Tibial artery (tissue), 4 donors: ENCODE measurements at regions not wholly inside any gene's neighbourhood (a gene's known extent, or its start where the extent isn't known, plus 50 kb on each side); places are given as distances from the start of the nearest gene placed in this dataset.

Experiments
- DNase-seq, 2 donors: peaks; one replicate each; pipeline ENCODE4 v3.0.0-alpha.2; 2019
- H3K27ac ChIP-seq, 2 donors: fragments of 200-600 bp; sonication (generic) in 1 of 2; 1 replicate in 1 of 2; 2 replicates in 1 of 2; pipeline ENCODE4 v1.5.1; 2018 to 2019; ENCODE audit warnings: mild to moderate bottlenecking in 1 of 2
- H3K27me3 ChIP-seq, 2 donors: fragments of 200-600 bp; sonication (generic) in 1 of 2; one replicate each; pipeline versions ENCODE4 v1.5.1 to v1.6.0; 2016 to 2019
- H3K36me3 ChIP-seq, 3 donors: fragments of 200-600 bp; sonication (generic) in 2 of 3; one replicate each; pipeline ENCODE4 v1.5.1; 2016 to 2019; ENCODE audit warnings: mild to moderate bottlenecking in 2 of 3
- H3K4me1 ChIP-seq, 4 donors: fragments of 200-600 bp; sonication (generic) in 2 of 4; 1 replicate in 3 of 4; 2 replicates in 1 of 4; pipeline ENCODE4 v1.5.1; 2016 to 2019
- H3K4me3 ChIP-seq, 2 donors: fragments of 200-600 bp; sonication (generic) in 1 of 2; 1 replicate in 1 of 2; 2 replicates in 1 of 2; pipeline ENCODE4 v1.5.1; 2018 to 2019; ENCODE audit warnings: mild to moderate bottlenecking in 2 of 2
- H3K9me3 ChIP-seq, 3 donors: fragments of 200-600 bp; sonication (generic) in 1 of 3; one replicate each; pipeline ENCODE4 v1.5.1; 2016 to 2019
- intact Hi-C: fragments of 100-400 bp; cut with DNase I; formaldehyde crosslinking; loops from one replicate; pipeline ENCODE4 v1.15.0; 2023; ENCODE audit warnings: low total_unique reads
- TF ChIP-seq, protein P1 (sequence below), 2 experiments: fragments of 200-600 bp in 1 of 2; fragments of 450-650 bp in 1 of 2; IDR thresholded peaks; one replicate each; pipeline ENCODE4 v1.5.1; 2017 to 2019; ENCODE audit warnings: antibody characterized with exemption in 2 of 2, mild to moderate bottlenecking in 1 of 2, moderate library complexity in 1 of 2

DNA sequence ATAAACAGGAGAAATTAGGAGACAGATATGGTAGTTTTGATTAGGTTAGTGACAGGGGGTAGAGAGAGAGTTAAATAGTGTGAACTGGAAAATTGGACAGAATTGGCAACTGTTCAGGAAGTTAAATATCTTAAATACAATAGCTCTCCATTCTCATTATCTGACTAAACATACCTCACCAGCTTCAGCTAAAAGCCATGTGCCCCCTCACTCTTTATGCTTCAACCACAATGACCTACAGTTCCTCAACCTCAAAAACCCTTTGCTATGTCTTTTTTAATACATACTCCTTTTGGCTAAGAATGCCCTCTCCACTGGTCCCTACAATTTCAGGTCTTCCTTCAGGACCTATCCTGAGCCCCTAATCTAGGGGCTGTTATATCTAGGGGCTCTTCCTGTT, 740.2 kb upstream of the ZEB2 start:
- Histone ChIP-seq H3K36me3 (no peaks in the 10 kb centered on the region), H3K4me1 (no peaks in the 10 kb centered on the region), H3K27ac (no peak overlapping the region), H3K27me3 (no peaks in the 10 kb centered on the region), H3K4me3 (no peak overlapping the region), H3K9me3 (no peaks in the 10 kb centered on the region)
- intact Hi-C loops = no loop called here
- TF ChIP-seq, protein P1, sequence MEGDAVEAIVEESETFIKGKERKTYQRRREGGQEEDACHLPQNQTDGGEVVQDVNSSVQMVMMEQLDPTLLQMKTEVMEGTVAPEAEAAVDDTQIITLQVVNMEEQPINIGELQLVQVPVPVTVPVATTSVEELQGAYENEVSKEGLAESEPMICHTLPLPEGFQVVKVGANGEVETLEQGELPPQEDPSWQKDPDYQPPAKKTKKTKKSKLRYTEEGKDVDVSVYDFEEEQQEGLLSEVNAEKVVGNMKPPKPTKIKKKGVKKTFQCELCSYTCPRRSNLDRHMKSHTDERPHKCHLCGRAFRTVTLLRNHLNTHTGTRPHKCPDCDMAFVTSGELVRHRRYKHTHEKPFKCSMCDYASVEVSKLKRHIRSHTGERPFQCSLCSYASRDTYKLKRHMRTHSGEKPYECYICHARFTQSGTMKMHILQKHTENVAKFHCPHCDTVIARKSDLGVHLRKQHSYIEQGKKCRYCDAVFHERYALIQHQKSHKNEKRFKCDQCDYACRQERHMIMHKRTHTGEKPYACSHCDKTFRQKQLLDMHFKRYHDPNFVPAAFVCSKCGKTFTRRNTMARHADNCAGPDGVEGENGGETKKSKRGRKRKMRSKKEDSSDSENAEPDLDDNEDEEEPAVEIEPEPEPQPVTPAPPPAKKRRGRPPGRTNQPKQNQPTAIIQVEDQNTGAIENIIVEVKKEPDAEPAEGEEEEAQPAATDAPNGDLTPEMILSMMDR (IDR thresholded peaks at IDR 0.05) = no peak
- DNase-seq = no peak

DNA sequence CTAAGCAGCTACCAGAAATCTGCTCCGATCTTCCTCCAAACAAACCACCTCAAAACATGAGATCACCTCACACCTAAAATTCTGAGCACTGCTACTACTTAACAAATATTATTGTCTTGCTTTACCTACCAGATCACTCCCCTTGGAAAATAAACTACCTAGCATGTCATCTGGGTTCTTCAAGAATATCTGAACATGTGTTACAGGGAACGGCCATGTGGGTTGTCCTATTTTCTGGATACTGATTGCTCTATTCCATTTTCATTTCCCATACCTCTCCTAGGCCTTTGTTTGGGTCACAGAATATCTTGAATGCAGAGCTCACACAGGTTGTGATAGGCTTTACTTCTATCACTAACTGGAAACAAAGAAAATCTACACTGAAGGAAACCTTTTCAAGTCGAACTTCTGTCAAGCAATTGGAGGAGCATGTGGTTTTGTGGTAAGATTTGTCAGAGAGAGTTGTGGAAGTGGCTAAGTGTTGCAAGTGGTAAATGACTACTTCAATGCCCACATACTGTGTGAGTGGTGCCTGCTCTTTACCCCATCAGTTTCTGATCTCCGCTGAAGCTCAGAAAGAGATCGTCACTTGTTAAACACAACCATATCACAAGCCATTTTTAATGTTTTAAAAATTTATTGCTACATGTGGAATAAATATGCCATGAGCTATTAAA, 739.1 kb upstream of the ZEB2 start:
- Histone ChIP-seq H3K4me1 (no peaks in the 10 kb centered on the region), H3K27ac (no peak overlapping the region), H3K36me3 (no peaks in the 10 kb centered on the region), H3K9me3 (no peaks in the 10 kb centered on the region), H3K4me3 (no peak overlapping the region), H3K27me3 (no peaks in the 10 kb centered on the region)
- DNase-seq = no peak
- TF ChIP-seq, protein P1 (IDR thresholded peaks at IDR 0.05) = no peak
- intact Hi-C loops = no loop called here

DNA sequence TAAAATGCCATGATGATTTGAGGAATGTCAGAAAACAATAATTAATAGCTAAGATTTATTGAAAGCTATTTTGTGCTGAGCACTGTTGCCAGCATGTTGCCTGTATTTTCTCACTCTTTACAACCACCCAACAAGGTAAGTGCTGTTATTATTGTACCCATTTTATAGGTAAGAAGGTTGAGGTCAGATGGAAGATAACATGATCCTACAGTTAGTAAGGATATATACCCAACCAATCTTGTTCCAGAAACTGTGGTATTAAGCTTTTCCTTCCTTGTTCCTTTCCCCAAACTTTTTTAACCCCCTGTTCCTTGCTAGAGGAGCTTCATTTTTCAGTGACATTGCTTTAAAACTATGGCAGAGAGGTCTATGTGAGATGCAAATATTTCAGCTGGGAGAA, 738.0 kb upstream of the ZEB2 start:
- no peak overlapping the region for H3K4me3 ChIP-seq
- TF ChIP-seq, protein P1 (IDR thresholded peaks at IDR 0.05) = no peak

DNA sequence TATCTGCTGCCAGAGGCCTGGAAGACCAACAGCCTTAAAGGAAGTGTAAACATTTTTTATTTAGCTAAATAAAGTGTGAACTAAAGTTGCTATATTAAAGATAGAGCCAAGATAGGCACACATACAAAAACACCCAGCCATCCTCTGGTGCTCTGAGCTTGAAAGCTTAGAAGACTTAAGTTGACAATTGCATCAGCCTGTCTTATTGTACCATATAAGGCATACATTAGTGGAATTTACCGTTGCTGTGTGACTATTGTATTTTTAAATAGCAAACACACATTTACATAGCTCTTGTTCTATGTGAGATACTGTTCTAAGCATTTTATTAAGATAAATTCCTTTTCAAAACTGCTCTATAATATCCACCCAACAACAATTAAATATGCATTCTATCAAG, 736.6 kb upstream of the ZEB2 start:
- no peak overlapping the region for H3K4me3 ChIP-seq
- DNase-seq = no peak
- H3K27me3 ChIP-seq = no peaks in the 10 kb centered on the region
- no peaks in the 10 kb centered on the region for H3K9me3 ChIP-seq
- intact Hi-C loops = no loop called here
- H3K36me3 ChIP-seq = no peaks in the 10 kb centered on the region
- TF ChIP-seq, protein P1 (IDR thresholded peaks at IDR 0.05) = no peak
- no peak overlapping the region for H3K27ac ChIP-seq
- no peaks in the 10 kb centered on the region for H3K4me1 ChIP-seq

More for the DNA sequence above, 738.0 kb upstream of the ZEB2 start:
- H3K9me3 ChIP-seq = no peaks in the 10 kb centered on the region
- no peaks in the 10 kb centered on the region for H3K27me3 ChIP-seq
- H3K27ac ChIP-seq = no peak overlapping the region
- no peaks in the 10 kb centered on the region for H3K36me3 ChIP-seq
- no peaks in the 10 kb centered on the region for H3K4me1 ChIP-seq
- DNase-seq = no peak
- intact Hi-C loops = no loop called here

DNA sequence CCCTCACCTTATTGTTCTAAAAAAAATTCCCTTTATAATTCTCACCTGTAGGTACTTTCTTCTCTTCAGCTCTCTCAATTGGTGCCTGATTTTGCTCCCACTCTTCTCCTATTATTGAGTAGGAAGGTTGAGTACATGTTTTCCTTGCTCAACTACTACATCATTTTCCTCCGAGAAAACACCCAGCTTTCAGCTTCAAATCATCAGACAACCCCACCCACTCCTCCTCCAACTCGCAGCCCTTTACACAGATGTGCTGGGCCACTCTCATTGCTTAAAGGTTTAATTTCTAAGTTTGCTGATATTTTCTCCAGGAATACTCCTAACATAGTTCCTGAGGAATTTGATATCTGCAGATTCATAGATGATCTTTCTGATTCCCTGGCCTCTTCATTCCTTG, 734.4 kb upstream of the ZEB2 start:
- intact Hi-C loops = no loop called here
- Histone ChIP-seq H3K27me3 (no peaks in the 10 kb centered on the region), H3K4me1 (no peaks in the 10 kb centered on the region), H3K27ac (no peak overlapping the region), H3K36me3 (no peaks in the 10 kb centered on the region), H3K9me3 (no peaks in the 10 kb centered on the region), H3K4me3 (no peak overlapping the region)
- no peak for DNase-seq
- TF ChIP-seq, protein P1 (IDR thresholded peaks at IDR 0.05) = no peak

DNA sequence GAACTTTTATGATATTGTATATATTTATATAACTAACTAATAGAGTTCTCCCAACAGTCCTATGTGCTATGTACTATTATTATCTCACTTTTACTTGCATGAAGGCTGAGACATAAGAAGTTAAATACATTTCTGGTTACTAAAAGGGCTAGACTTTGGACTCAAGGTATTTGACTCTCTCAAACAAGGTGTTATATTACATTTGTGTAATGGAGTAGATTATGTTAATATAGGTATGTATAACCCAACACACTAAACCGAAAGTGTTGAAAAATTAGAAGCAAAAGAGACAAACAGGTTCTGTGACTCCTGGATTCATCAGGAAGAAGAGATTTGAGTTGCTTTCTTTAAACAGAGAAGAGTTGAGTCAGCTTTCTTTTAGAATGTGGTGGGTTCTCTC, 733.6 kb upstream of the ZEB2 start:
- Histone ChIP-seq H3K27me3 (no peaks in the 10 kb centered on the region), H3K4me1 (no peaks in the 10 kb centered on the region), H3K36me3 (no peaks in the 10 kb centered on the region), H3K4me3 (no peak overlapping the region), H3K27ac (no peak overlapping the region), H3K9me3 (no peaks in the 10 kb centered on the region)
- DNase-seq = no peak
- TF ChIP-seq, protein P1 (IDR thresholded peaks at IDR 0.05) = no peak
- intact Hi-C loops = no loop called here
